OCI-M1 (cell line): ENCODE measurements at regions not wholly inside any gene's neighbourhood (a gene's known extent, or its start where the extent isn't known, plus 50 kb on each side); places are given as distances from the start of the nearest gene placed in this dataset.
"Not testable (repeated sequence)": the region's sequence is repeated elsewhere in the genome, so short reads cannot be mapped to it uniquely, and the experiment has no call there.

ENCODE experiments used
- DNase-seq: peaks from one replicate; lab custom pipeline; 2025; lab: John Stamatoyannopoulos, UW

GRCh38 chr10:106384496-106384895 is 780.0 kb downstream of the SORCS1 start:
- no peak for DNase-seq

GRCh38 chr10:106380706-106381105 is 783.8 kb downstream of the SORCS1 start:
- DNase-seq: no peak

GRCh38 chr10:106378251-106378650 is 786.3 kb downstream of the SORCS1 start:
- DNase-seq: no peak

GRCh38 chr10:106370751-106371150 is 793.8 kb downstream of the SORCS1 start:
- no peak for DNase-seq

- DNase-seq: no peak
These were observed 803.6 kb downstream of the SORCS1 start for GRCh38 chr10:106360870-106361269.

- peak; percentile 21 for DNase-seq
These were observed 809.1 kb downstream of the SORCS1 start for GRCh38 chr10:106355450-106355849.

- DNase-seq: no peak
These were observed 815.6 kb downstream of the SORCS1 start for GRCh38 chr10:106348933-106349332.

GRCh38 chr10:106347547-106347946 is 817.0 kb downstream of the SORCS1 start:
- no peak for DNase-seq

- not testable (repeated sequence) for DNase-seq
These were observed 821.0 kb downstream of the SORCS1 start for GRCh38 chr10:106343539-106343938.

- DNase-seq: no peak
These were observed 823.1 kb downstream of the SORCS1 start for GRCh38 chr10:106341356-106341755.

GRCh38 chr10:106338486-106338885 is 826.0 kb downstream of the SORCS1 start:
- DNase-seq: no peak

- no peak for DNase-seq
These were observed 827.6 kb downstream of the SORCS1 start for GRCh38 chr10:106336874-106337273.

- no peak for DNase-seq
These were observed 836.8 kb downstream of the SORCS1 start for GRCh38 chr10:106327747-106328146.

GRCh38 chr10:106320876-106321275 is 843.6 kb downstream of the SORCS1 start:
- no peak for DNase-seq

- DNase-seq: no peak
These were observed 844.4 kb downstream of the SORCS1 start for GRCh38 chr10:106320078-106320477.

GRCh38 chr10:106317554-106317953 is 847.0 kb downstream of the SORCS1 start:
- no peak for DNase-seq

GRCh38 chr10:106313041-106313440 is 851.5 kb downstream of the SORCS1 start:
- DNase-seq: no peak

GRCh38 chr10:106312087-106312486 is 852.4 kb downstream of the SORCS1 start:
- DNase-seq: no peak

- DNase-seq: no peak
These were observed 852.9 kb downstream of the SORCS1 start for GRCh38 chr10:106311590-106311989.

- DNase-seq: no peak
These were observed 853.9 kb downstream of the SORCS1 start for GRCh38 chr10:106310596-106310995.

GRCh38 chr10:106309376-106309775 is 855.1 kb downstream of the SORCS1 start:
- no peak for DNase-seq

- no peak for DNase-seq
These were observed 856.2 kb downstream of the SORCS1 start for GRCh38 chr10:106308284-106308683.

- DNase-seq: no peak
These were observed 860.5 kb downstream of the SORCS1 start for GRCh38 chr10:106304056-106304455.

- DNase-seq: no peak
These were observed 861.5 kb downstream of the SORCS1 start for GRCh38 chr10:106302961-106303360.

GRCh38 chr10:106301146-106301545 is 863.4 kb downstream of the SORCS1 start:
- DNase-seq: no peak
